Vagina (tissue), 2 donors: ENCODE measurements at regions not wholly inside any gene's neighbourhood (a gene's known extent, or its start where the extent isn't known, plus 50 kb on each side); places are given as distances from the start of the nearest gene placed in this dataset.

ENCODE experiments used
- POLR2AphosphoS5 ChIP-seq, 2 donors: sonication (generic); formaldehyde crosslinking; IDR thresholded peaks; one replicate each; pipeline ENCODE4 v1.9.0; 2017; ENCODE audit warnings: antibody characterized with exemption in 2 of 2, mild to moderate bottlenecking in 2 of 2, low read depth in 1 of 2; ENCODE audit not compliant: insufficient read depth in 1 of 2
- TF ChIP-seq, protein P1 (sequence below), 3 experiments: fragments of 450-650 bp in 2 of 3; fragments of 200-600 bp in 1 of 3; sonication (generic) in 1 of 3; IDR thresholded peaks; one replicate each; pipeline ENCODE4 v1.5.1; 2017 to 2019; ENCODE audit warnings: antibody characterized with exemption in 3 of 3, mild to moderate bottlenecking in 2 of 3, moderate library complexity in 2 of 3

DNA sequence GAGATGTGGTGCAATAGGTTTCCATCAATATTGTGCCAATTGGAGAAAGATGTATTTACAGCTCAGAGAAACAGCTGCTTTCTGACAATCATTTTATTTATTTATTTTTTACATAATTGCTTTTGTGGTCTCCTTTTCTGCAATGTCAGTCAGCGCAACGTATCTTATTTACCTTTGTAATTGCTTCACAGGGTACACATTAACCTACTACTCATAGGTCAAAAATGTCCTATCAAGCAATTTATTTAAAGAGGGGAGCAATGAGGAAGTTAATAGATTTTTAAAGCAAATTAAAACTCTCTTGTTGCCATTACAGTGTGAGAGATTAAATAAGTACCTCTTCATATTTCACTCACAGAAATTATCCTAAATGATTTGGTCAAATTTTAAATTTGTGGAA is 291.0 kb downstream of the CALCRL start:
- TF ChIP-seq, protein P1, sequence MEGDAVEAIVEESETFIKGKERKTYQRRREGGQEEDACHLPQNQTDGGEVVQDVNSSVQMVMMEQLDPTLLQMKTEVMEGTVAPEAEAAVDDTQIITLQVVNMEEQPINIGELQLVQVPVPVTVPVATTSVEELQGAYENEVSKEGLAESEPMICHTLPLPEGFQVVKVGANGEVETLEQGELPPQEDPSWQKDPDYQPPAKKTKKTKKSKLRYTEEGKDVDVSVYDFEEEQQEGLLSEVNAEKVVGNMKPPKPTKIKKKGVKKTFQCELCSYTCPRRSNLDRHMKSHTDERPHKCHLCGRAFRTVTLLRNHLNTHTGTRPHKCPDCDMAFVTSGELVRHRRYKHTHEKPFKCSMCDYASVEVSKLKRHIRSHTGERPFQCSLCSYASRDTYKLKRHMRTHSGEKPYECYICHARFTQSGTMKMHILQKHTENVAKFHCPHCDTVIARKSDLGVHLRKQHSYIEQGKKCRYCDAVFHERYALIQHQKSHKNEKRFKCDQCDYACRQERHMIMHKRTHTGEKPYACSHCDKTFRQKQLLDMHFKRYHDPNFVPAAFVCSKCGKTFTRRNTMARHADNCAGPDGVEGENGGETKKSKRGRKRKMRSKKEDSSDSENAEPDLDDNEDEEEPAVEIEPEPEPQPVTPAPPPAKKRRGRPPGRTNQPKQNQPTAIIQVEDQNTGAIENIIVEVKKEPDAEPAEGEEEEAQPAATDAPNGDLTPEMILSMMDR (IDR thresholded peaks at IDR 0.05): no peak
- no peak for TF ChIP-seq POLR2AphosphoS5 (IDR thresholded peaks at IDR 0.05; ENCODE audit: insufficient read depth in 1 of 2, low read depth in 1 of 2)
